HEK293 (cell line): ENCODE measurements at regions not wholly inside any gene's neighbourhood (a gene's known extent, or its start where the extent isn't known, plus 50 kb on each side); places are given as distances from the start of the nearest gene placed in this dataset.

ENCODE experiments used
- CTCF ChIA-PET: fragments of 350-600 bp; formaldehyde crosslinking; extraction: SDS; loops from one replicate; lab custom pipeline; 2021; ENCODE audit warnings: antibody characterized with exemption; lab: Yijun Ruan, JAX
- POLR2A ChIA-PET: fragments of 300-600 bp; formaldehyde crosslinking; extraction: SDS; loops from one replicate; lab custom pipeline; 2020; ENCODE audit warnings: antibody characterized with exemption, inconsistent platforms; lab: Yijun Ruan, JAX
- H3K27ac ChIP-seq: fragments of 200-500 bp; sonication (Bioruptor generic); 2 replicates; pipeline ENCODE4 v1.5.1; 2014; ENCODE audit warnings: low read depth, low read length, control low read depth, inconsistent platforms; ENCODE audit errors: extremely low read depth
- H3K36me3 ChIP-seq, 2 experiments: fragments of 200-500 bp in 1 of 2; sonication (Bioruptor generic) in 1 of 2; 1 replicate in 1 of 2; 2 replicates in 1 of 2; pipeline ENCODE4 v1.5.1; 2014 to 2017; ENCODE audit warnings: inconsistent platforms in 2 of 2, low read length in 2 of 2; ENCODE audit not compliant: control insufficient read depth in 2 of 2, insufficient read depth in 1 of 2
- H3K4me1 ChIP-seq: fragments of 200-500 bp; sonication (Bioruptor generic); 2 replicates; pipeline ENCODE4 v1.5.1; 2014; ENCODE audit warnings: mild to moderate bottlenecking, low read length, inconsistent platforms; ENCODE audit not compliant: control insufficient read depth, insufficient read depth
- H3K4me3 ChIP-seq: 2 replicates; pipeline ENCODE4 v1.5.1; 2011; ENCODE audit warnings: low read depth, mild to moderate bottlenecking, control low read depth, low read length, moderate library complexity
- H3K9me3 ChIP-seq: fragments of 200-500 bp; sonication (Bioruptor generic); 2 replicates; pipeline ENCODE4 v1.5.1; 2014; ENCODE audit warnings: low read depth, low read length, inconsistent platforms; ENCODE audit not compliant: control insufficient read depth, insufficient read depth
- ELK4 ChIP-seq: IDR thresholded peaks from 2 replicates; pipeline ENCODE4 v1.6.1; 2011; ENCODE audit warnings: mild to moderate bottlenecking, low read depth, low read length, borderline replicate concordance
- KLF7 ChIP-seq: fragments of 450-650 bp; formaldehyde crosslinking; IDR thresholded peaks from 2 replicates; pipeline ENCODE4 v1.5.1; 2016; ENCODE audit warnings: missing biosample characterization, missing genetic modification characterization, borderline replicate concordance
- KLF8 ChIP-seq: fragments of 450-650 bp; formaldehyde crosslinking; IDR thresholded peaks from 2 replicates; pipeline ENCODE4 v1.5.1; 2016; ENCODE audit warnings: missing biosample characterization, missing genetic modification characterization
- KLF9 ChIP-seq: fragments of 450-650 bp; formaldehyde crosslinking; IDR thresholded peaks from 2 replicates; pipeline ENCODE4 v1.5.1; 2016; ENCODE audit warnings: missing biosample characterization, missing genetic modification characterization, low read depth
- PRDM1 ChIP-seq: fragments of 450-650 bp; formaldehyde crosslinking; IDR thresholded peaks from 2 replicates; pipeline ENCODE4; 2016; ENCODE audit warnings: missing biosample characterization, missing genetic modification characterization
- ZFHX2 ChIP-seq: fragments of 450-650 bp; formaldehyde crosslinking; conservative IDR thresholded peaks from 2 replicates; pipeline ENCODE4 v1.5.1; 2016; ENCODE audit warnings: missing biosample characterization, missing genetic modification characterization
- ZFP37 ChIP-seq: fragments of 450-650 bp; formaldehyde crosslinking; IDR thresholded peaks from 2 replicates; pipeline ENCODE4 v1.5.1; 2016; ENCODE audit warnings: missing biosample characterization, missing genetic modification characterization
- ZFP41 ChIP-seq: fragments of 450-650 bp; formaldehyde crosslinking; IDR thresholded peaks from 2 replicates; pipeline ENCODE4 v1.5.1; 2016; ENCODE audit warnings: missing biosample characterization, missing genetic modification characterization, borderline replicate concordance
- ZNF121 ChIP-seq: fragments of 450-650 bp; formaldehyde crosslinking; IDR thresholded peaks from 2 replicates; pipeline ENCODE4 v1.5.1; 2016; ENCODE audit warnings: missing biosample characterization, missing genetic modification characterization
- ZNF140 ChIP-seq: fragments of 450-650 bp; formaldehyde crosslinking; IDR thresholded peaks from 2 replicates; pipeline ENCODE4 v1.5.1; 2016; ENCODE audit warnings: missing biosample characterization, missing genetic modification characterization
- ZNF184 ChIP-seq: fragments of 450-650 bp; IDR thresholded peaks from 2 replicates; pipeline ENCODE4 v1.5.1; 2018; ENCODE audit warnings: missing biosample characterization, mild to moderate bottlenecking, missing genetic modification characterization
- ZNF302 ChIP-seq: fragments of 450-650 bp; formaldehyde crosslinking; IDR thresholded peaks from 2 replicates; pipeline ENCODE4 v1.5.1; 2016; ENCODE audit warnings: missing biosample characterization, missing genetic modification characterization, low read depth
- ZNF335 ChIP-seq: fragments of 450-650 bp; formaldehyde crosslinking; conservative IDR thresholded peaks from 2 replicates; pipeline ENCODE4 v1.5.1; 2016; ENCODE audit warnings: missing biosample characterization, missing genetic modification characterization
- ZNF366 ChIP-seq: fragments of 450-650 bp; formaldehyde crosslinking; conservative IDR thresholded peaks from 2 replicates; pipeline ENCODE4 v1.5.1; 2016; ENCODE audit warnings: missing biosample characterization, missing genetic modification characterization
- ZNF488 ChIP-seq: fragments of 450-650 bp; formaldehyde crosslinking; IDR thresholded peaks from 2 replicates; pipeline ENCODE4 v1.5.1; 2016; ENCODE audit warnings: missing biosample characterization, missing genetic modification characterization
- ZNF529 ChIP-seq: fragments of 450-650 bp; formaldehyde crosslinking; IDR thresholded peaks from 2 replicates; pipeline ENCODE4 v1.5.1; 2017; ENCODE audit warnings: missing genetic modification characterization, missing biosample characterization; ENCODE audit not compliant: insufficient replicate concordance
- ZNF585B ChIP-seq: fragments of 450-650 bp; formaldehyde crosslinking; IDR thresholded peaks from 2 replicates; pipeline ENCODE4 v1.5.1; 2016; ENCODE audit warnings: missing biosample characterization, missing genetic modification characterization
- ZNF596 ChIP-seq: fragments of 450-650 bp; IDR thresholded peaks from 2 replicates; pipeline ENCODE4 v1.5.0; 2018; ENCODE audit warnings: missing biosample characterization, mild to moderate bottlenecking, missing genetic modification characterization, moderate library complexity
- ZNF623 ChIP-seq: fragments of 450-650 bp; formaldehyde crosslinking; IDR thresholded peaks from 2 replicates; pipeline ENCODE4 v1.5.1; 2016; ENCODE audit warnings: missing biosample characterization, missing genetic modification characterization
- ZNF629 ChIP-seq: fragments of 450-650 bp; formaldehyde crosslinking; IDR thresholded peaks from 2 replicates; pipeline ENCODE4 v1.5.1; 2017; ENCODE audit warnings: missing biosample characterization, missing genetic modification characterization
- ZNF660 ChIP-seq: fragments of 450-650 bp; IDR thresholded peaks from 2 replicates; pipeline ENCODE4 v1.5.1; 2018; ENCODE audit warnings: missing biosample characterization, mild to moderate bottlenecking, missing genetic modification characterization
- ZNF664 ChIP-seq: fragments of 450-650 bp; formaldehyde crosslinking; IDR thresholded peaks from 2 replicates; pipeline ENCODE4 v1.5.1; 2016; ENCODE audit warnings: missing biosample characterization, missing genetic modification characterization
- ZNF704 ChIP-seq: fragments of 450-650 bp; formaldehyde crosslinking; IDR thresholded peaks from 2 replicates; pipeline ENCODE4 v1.5.1; 2016; ENCODE audit warnings: missing biosample characterization, missing genetic modification characterization
- ZNF707 ChIP-seq: fragments of 450-650 bp; formaldehyde crosslinking; IDR thresholded peaks from 2 replicates; pipeline ENCODE4 v1.5.1; 2016; ENCODE audit warnings: missing biosample characterization, missing genetic modification characterization

DNA sequence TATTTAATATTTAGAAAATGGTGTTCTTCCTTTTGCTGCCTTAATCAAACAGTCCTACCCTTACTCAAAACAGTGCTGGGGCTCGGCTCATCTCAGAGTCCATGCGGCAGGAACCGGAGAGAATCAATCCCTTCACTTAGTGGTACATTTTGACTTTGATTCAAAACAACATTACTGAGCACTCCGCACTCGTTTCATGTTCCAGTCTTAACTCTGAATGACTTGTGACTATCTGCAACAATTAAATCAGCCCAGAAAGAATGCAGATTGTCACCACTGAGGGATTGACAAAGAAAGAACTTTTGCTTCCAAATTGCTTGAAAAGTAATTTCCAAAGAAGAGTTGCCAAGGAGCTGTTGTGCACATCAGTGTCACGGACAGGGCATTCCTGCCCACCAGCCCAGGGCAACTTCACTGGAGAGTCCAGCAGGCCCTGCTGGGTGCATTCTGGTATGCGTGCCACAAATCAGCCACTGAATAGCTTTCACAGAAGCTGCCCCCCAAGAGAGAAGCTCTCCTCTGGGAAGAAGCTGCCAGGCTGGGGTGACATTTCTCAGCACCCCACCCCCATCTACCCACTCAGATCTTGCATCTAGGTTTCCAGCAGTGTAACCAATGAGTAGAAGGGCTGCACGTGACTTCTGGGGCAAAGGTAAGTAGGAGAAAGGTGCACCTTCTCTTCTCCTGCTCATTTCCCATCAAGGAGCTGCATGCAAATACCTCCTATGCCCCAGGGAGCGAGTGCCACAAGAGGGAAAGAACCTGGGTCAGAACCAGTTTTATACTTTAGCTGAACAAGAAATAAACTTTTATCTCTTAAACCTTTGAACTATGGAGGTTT, 84.6 kb upstream of the ATP8B1 start:
- ChIA-PET CTCF (interaction anchor here (1.1 kb wide), 1 partner anchor 234 kb away, joined by 3 read pairs; no protein-coding TSS in a partner anchor), POLR2A (interaction anchor here (1.1 kb wide), 1 partner anchor 60 kb away, joined by 3 read pairs; no protein-coding TSS in a partner anchor)
- Histone ChIP-seq H3K9me3 (no peaks in the 10 kb centered on the region), H3K27ac (no peak overlapping the region), H3K36me3 (no peaks in the 10 kb centered on the region), H3K4me1 (no peaks in the 10 kb centered on the region), H3K4me3 (no peak overlapping the region)
- TF ChIP-seq ZNF140 (no peak), ZNF184 (tag by site-specific recombination) (no peak), ZNF629 (no peak), ZNF596 (tag by site-specific recombination) (no peak), PRDM1 (tag by site-specific recombination) (no peak), ZNF707 (no peak), ZFHX2 (no peak), ZFP37 (no peak)

GRCh38 chr18:57885931-57886330, 82.8 kb upstream of the ATP8B1 start:
- no peak overlapping the region for H3K27ac ChIP-seq
- H3K9me3 ChIP-seq = no peaks in the 10 kb centered on the region
- TF ChIP-seq KLF9 (tag by site-specific recombination) (no peak), KLF8 (tag by site-specific recombination) (no peak), ZNF302 (no peak), ZNF121 (tag by site-specific recombination) (no peak), KLF7 (no peak), ZNF623 (tag by site-specific recombination) (no peak), ZNF488 (tag by site-specific recombination) (no peak), ZNF366 (tag by site-specific recombination) (no peak), ZNF585B (tag by site-specific recombination) (no peak), ZNF660 (tag by site-specific recombination) (no peak), ZNF664 (tag by site-specific recombination) (no peak), ELK4 (no peak), ZNF704 (no peak), ZNF529 (no peak), ZNF335 (tag by site-specific recombination) (no peak), ZFP41 (tag by site-specific recombination) (no peak)
- POLR2A ChIA-PET = no interaction called here
- CTCF ChIA-PET = interaction anchor here (0.6 to 1.6 kb wide), 7 partner anchors 19 to 611 kb away, joined by 3 to 5 read pairs (median 4); partner anchors contain the start of gene NEDD4L
- H3K4me1 ChIP-seq = no peaks in the 10 kb centered on the region
- H3K4me3 ChIP-seq = no peak overlapping the region
- no peaks in the 10 kb centered on the region for H3K36me3 ChIP-seq
